NCI-H1930 (cell line): ENCODE measurements at regions not wholly inside any gene's neighbourhood (a gene's known extent, or its start where the extent isn't known, plus 50 kb on each side); places are given as distances from the start of the nearest gene placed in this dataset.
"Not testable (repeated sequence)": the region's sequence is repeated elsewhere in the genome, so short reads cannot be mapped to it uniquely, and the experiment has no call there.

Source experiments
- DNase-seq, 2 experiments: peaks; one replicate each; lab custom pipeline; 2025; lab: John Stamatoyannopoulos, UW

DNA sequence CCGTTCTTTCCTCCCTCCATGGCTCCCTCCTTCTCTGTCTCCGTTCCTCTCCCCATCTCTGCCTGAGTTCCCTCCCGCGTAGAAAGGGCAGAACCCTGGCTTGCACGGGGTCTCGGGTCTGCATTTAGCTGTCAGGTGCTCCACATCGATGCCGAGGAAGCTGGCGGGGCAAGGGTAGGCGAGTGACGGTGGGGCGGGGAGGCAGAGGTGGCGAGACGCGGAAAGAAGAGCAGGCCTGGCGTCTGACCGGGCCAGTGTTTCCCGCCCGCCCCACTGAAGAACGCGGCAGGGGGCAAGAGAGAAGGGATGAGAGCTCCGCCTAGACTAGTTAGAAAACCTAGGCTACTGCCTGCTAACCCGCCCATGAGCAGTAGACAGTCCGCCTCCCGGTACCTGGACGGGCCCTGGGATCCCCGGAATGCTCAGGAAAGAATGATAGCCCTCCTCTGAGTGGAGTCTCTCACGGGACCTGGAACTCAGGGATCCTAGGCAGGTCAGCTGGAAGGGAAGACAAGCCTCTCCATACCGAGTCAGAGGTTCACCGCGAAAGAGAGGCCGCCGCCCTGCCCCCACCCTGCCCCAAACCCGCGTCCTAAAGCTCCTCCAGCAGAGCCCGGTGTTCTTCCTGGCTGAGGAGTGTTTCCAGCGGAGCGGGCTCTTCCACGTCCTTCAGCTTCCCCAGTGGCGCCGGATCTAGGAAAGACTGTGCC lies 357.9 kb upstream of the DEFB115 start:
- DNase-seq = not testable (repeated sequence)

DNA sequence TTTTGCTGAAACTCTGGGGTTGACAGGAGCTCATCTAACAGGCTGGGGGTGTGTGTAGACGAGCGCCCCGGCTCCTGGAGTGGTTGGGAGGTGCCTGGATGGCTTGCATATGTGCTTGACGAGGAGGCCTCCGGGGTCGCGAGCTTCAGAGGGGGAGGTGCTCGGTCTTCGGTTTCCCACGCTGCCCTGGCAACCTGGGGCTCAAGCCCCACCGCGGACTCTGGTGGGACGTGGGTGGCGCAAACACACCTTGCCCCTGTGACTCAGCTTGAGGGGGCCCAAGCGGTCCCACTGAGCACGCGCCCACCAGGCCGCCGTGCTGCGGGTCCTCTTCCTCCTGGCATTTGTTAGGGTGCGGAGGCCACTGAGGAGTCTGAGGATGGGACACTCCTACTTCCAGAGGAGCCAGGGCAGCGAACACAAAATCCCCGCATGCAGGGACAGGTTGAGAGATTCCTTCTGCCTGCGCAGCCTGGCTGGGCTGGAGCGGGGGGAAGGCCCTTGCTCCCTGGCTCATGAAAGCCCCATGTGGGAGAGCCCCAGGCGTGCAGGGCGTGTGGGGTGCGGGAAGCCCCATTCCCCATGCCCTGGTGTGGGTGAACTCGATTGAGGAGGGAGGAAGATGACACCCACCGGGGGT lies 357.3 kb upstream of the DEFB115 start:
- not testable (repeated sequence) for DNase-seq

DNA sequence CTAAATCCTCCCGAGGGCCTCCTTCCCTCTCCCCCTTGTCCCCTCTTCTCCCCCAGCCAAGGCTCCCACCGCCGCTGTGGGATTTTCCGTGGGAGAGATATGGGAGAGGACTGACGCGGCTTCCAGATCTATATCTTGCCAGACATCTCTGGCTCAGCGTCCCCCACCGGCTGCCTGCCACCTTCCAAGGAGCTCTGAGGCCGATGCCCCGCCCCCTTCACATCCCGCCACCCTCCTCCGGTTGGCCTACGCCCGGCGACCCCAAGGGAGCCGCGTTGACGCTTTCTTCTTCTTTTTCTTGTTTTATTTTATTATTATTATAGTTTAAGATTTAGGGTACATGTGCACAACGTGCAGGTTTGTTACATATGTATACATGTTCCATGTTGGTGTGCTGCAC lies 352.2 kb upstream of the DEFB115 start:
- not testable (repeated sequence) for DNase-seq

DNA sequence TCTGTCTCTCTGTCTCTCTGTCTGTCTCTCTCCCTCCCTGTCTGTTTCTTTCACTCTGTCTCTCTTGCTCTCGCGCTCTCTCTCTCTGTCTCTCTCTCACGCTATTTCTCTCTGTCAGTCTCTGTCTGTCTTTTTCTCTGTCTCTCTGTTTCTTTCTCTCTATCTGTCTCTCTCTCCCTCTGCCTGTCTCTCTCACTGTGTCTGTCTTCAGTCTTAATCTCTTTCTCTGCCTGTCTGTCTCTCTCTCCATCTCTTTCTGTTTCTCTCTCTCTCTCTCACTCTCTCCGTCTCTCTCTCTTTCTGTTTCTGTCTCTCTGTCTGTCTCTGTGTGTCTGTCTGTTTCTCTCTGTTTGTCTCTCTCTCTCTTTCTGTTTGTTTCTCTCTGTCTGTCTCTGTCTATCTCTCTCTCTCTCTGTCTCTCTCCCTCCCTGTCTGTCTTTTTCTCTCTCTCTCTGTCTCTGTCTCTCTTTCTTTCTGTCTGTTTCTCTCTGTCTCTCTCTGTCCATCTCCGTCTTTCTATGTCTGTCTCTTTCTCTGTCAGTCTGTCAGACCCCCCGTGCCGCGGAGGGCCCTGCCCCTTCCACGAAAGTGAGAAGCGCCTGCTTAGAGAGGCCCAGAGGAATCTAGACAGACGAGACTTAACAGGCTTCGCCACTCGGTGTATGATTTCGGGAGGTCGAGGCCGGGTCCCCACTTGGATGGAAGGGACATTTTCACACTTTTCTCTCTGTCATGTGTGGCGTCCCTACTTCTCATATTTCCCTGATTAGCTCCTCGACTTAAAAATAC lies 346.3 kb upstream of the DEFB115 start:
- no peak for DNase-seq

DNA sequence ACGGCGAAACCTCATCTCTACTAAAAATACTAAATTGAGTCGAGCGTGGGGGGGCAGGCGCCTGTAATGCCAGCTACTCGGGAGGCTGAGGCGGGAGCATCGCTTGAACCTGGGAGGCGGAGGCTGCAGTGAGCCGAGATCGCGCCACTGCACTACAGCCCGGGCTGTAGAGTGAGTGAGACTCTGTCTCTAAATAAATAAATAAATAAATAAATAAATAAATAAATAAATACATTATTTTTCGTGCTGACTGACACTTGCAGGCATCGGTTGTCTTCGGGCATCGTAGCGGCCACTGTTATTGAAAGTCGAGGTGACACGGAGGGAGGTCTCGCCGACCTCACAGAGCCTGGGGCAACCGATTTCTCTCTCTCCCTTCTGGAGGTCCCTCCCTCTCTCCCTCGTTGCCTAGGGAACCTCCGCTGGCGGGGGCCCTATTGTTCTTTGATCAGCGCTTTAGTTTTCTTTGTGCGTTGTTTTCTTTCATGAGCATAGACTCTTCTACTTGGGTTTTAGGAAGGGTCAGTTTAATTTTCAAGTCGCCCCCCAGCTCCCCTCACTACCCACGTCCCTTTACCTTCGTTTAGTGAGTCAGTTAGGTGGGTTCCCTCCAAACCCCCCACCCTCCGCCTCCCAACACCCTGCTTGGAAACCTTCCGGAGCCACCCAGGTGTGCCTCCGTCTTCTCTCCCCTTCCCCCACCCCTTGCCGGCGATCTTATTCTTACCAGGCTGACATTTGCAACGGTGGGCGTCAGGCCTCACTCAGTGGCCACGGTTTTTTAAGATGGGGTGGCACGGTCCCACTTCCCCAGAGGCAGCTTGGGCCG lies 345.4 kb upstream of the DEFB115 start:
- DNase-seq = not testable (repeated sequence)

DNA sequence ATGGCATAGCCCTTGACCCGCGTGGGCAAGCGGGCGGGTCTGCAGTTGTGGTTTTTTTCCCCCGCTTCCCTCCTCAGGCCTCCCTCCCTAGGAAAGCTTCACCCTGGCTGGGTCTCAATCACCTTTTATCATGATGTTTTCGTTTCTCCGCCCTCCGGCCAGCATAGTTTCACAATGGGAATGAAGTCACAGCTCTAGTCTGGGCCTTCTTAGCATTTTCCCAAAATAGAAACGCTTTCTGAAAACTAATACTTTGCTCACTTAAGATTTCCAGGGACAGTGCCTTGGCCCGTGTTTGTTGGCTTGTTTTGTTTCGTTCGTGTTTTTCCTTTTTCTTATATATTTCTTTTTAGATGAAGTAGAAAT lies 344.8 kb upstream of the DEFB115 start:
- not testable (repeated sequence) for DNase-seq

DNA sequence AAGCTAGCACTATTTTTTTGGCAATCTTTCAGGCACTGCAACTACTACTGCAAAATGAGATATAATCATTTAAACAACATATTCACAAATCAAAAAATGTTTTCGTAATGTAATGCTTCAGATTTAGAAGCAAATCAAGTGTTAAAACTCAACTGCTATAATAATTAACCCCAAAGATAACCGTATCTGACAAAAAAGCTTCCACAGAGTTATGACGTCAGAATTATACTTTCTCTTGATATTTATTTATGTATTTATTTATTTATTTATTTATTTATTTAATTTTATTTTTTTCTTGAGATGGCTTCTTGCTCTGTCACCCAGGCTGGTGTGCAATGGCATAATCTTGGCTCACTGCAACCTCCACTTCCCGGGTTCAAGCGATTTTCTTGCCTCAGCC lies 341.1 kb upstream of the DEFB115 start:
- not testable (repeated sequence) for DNase-seq

DNA sequence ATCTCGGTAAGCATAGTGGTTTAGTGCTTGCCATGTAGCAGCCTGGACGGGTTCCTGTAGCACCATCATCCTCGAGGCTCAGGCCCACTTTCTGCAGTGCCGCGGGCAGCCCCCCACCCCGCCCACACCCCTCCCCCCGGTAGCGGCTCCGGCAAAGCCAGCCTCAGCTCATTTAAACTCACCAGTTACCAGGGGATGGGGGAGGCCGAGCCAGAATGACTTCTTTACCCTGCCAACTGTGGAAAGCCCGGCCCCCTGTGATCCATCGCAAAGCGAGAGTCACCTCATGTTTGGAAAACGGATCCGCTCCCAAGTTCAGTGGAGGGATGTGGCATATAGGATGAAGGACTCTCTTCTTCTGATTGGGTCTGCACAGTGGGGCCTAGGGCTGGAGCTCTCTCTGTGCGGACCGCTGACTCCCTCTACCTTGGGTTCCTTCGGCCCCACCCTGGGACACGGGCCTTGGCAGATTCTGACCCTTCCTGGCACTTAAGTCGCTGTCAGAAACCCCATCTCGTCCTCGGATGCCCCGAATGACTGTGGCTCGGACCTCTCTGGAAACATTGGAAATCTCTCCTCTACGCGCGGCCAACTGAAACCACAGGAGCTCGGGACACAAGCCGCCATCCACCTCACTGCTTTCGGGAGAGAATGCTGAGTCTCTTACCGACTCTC lies 337.8 kb upstream of the DEFB115 start:
- DNase-seq = no peak

DNA sequence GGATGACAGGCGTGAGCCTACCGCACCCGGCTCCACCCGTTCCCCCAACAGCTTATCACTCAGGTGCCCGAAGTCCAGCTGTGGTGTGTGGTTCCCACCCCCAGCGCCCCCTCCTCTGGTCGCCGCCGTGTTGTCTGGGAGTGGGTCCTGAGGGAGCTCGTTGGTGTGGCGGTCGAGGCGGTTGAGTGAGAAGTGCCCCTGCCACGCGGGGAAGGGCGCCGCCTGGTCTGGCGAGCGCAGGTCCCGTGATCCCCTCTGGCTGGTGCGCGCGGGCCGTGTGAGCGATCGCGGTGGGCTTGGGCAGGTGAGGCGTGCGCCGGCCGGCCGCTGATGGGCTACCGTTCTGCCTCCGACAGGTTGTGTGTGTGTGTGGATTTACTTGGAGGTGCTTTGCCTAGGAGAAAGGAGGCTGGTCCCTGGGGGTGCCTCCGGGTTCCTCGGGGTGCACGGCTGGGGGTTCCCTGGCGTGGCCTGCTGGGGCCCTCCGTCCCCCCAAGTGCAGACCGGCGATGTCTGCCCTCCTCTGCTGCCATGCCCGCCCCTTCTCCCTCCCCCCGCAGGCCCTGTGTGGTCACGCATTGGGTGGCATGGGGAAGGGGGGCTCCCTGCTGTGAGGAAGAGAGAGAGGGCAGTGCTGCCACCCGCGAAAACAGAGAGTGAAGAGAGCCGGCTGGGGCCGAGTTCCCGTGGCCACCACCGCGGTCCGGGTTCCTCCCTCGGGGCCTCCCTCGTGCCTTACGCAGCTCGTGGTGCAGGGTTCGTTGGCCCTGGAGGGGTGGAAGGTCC lies 336.0 kb upstream of the DEFB115 start:
- DNase-seq = no peak

DNA sequence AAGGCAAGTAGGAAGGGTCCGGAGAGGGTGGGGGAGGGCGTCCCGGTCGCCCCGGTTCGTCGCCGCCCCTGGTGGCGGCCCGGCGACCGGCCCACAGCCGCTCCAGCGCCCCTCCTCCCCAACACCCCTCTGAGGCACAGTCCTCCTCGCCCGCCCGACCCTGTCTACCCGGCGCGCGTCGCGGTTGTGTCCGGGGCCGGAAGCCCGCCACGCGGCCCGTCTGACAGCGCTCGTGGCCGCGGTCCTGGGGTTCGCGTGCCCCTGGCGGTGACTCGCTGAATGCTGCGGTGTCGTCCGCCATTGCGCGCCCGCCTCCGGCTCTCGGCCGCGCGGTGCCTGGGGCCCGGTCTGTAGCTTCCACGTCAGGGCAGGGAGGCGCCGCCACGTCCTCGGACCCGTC lies 335.3 kb upstream of the DEFB115 start:
- no peak for DNase-seq

DNA sequence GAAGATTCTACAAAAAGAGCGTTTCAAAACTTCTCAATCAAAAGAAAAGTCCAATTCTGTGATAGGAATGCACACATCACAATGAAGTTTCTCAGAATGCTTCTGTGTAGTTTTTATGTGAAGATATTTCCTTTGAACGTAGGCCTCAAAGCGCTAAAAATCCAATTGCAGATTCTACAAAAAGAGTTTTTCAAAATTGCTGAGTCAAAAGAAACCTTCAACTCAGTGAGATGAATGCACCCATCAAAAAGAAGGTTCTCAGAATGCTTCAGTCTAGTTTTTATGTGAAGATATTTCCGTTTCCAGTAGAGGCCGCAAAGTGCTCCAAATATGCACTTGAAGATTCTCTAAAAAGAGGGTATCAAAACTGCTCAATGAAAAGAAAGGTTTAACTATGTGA lies 319.7 kb upstream of the DEFB115 start:
- DNase-seq = no peak

DNA sequence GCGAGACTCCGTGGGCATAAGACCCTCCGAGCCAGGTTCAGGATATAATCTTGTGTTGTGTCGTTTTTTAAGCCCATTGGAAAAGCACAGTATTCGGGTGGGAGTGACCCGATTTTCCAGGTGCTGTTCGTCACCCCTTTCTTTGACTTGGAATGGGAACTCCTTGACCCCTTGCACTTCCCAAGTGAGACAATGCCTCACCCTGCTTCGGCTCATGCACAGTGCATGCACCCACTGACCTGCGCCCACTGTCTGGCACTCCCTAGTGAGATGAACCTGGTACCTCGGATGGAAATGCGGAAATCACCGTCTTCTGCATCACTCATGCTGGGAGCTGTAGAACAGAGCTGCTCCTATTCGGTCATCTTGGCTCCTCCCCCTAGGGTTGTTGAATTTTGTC lies 307.7 kb upstream of the DEFB115 start:
- DNase-seq = no peak

DNA sequence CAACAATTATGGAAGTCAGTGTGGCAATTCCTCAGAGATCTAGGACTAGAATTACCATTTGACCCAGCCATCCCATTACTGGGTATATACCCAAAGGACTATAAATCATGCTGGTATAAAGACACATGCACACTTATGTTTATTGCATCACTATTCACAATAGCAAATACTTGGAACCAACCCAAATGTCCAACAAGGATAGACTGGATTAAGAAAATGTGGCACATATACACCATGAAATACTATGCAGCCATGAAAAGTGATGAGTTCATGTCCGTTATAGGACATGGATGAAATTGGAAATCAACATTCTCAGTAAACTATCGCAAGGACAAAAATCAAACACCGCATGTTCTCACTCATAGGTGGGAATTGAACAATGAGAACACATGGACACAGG lies 306.4 kb upstream of the DEFB115 start:
- not testable (repeated sequence) for DNase-seq

DNA sequence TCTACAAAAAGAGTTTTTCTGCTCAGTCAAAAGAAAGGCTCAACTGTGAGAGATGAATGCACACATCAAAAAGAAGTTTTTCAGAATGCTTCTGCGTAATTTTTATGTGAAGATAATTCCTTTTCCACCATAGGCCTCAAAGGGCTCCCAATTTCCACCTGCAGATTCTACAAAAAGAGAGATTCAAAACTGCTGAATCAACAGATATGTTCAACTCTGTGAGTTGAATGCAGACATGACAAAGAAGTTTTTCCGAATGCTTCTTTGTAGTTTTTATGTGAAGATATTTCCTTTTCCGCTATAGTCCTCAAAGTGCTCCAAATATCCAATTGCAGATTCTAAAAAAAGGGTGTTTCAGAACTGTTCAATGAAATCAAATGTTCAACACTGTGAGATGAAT lies 300.8 kb upstream of the DEFB115 start:
- DNase-seq = not testable (repeated sequence)

DNA sequence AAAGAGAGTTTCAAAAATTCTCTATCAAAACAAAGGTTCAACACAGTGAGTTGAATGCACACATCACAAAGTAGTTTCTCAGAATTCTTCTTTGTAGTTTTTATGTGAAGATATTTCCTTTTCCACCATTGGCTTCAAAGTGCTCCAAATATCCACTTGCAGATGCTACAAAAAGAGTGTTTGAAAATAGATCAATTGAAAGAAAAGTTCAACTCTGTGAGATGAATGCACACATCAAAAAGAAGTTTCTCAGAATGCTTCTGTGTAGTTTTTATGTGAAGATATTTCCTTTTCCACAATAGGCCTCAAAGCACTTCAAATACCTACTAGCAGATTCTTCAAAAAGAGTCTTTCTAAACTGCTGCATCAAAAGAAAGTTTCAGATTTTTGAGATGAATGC lies 298.3 kb upstream of the DEFB115 start:
- not testable (repeated sequence) for DNase-seq

DNA sequence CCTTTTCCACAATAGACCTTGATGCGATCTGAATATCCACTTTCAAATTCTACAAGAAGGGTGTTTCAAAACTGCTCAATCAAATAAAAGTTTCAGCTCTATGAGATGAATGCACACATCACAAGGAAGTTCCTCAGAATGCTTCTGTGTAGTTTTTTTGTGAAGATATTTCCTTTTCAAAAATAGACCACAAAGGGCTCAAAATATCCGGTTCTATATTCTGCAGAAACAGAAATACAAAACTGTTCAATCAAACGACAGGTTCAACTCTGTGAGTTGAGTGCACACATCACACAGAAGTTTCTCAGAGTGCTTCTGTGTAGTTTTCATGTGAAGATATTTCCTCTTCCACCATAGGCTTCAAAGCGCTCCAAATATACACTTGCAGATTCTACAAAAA lies 293.9 kb upstream of the DEFB115 start:
- DNase-seq = no peak

DNA sequence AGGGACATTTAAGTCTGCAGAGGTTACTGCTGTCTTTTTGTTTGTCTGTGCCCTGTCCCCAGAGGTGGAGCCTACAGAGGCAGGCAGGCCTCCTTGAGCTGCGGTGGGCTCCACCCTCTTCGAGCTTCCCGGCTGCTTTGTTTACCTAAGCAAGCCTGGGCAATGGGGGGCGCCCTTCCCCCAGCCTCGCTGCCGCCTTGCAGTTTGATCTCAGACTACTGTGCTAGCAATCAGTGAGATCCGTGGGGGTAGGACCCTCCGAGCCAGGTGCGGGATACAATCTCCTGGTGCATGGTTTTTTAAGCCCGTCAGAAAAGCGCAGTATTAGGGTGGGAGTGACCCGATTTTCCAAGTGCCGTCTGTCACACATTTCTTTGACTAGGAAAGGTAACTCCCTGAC lies 281.6 kb upstream of the DEFB115 start:
- not testable (repeated sequence) for DNase-seq

DNA sequence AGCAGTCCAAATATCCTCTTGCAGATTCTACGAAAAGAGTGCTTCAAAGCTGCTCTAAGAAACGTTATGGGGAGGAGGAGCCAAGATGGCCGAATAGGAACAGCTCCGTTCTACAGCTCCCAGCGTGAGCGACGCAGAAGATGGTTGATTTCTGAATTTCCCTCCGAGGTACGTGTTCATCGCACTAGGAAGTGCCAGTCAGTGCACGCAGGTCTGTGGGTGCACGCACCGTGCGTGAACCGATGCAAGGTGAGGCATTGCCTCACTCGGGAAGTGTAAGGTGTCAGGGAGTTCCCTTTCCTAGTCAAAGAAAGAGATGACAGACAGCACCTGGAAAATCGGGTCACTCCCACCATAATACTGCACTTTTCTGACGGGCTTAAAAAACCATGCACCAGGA lies 272.1 kb upstream of the DEFB115 start:
- no peak for DNase-seq
